HG03039 (cell line): ENCODE measurements at regions not wholly inside any gene's neighbourhood (a gene's known extent, or its start where the extent isn't known, plus 50 kb on each side); places are given as distances from the start of the nearest gene placed in this dataset.
"Not testable (repeated sequence)": the region's sequence is repeated elsewhere in the genome, so short reads cannot be mapped to it uniquely, and the experiment has no call there.

ENCODE experiments used
- ATAC-seq: cut with Tn5 transposase; IDR thresholded peaks from one replicate; pipeline ENCODE4 v1.9.1; 2021; ENCODE audit warnings: mild to moderate bottlenecking, moderate library complexity; ENCODE audit not compliant: unreplicated experiment

DNA sequence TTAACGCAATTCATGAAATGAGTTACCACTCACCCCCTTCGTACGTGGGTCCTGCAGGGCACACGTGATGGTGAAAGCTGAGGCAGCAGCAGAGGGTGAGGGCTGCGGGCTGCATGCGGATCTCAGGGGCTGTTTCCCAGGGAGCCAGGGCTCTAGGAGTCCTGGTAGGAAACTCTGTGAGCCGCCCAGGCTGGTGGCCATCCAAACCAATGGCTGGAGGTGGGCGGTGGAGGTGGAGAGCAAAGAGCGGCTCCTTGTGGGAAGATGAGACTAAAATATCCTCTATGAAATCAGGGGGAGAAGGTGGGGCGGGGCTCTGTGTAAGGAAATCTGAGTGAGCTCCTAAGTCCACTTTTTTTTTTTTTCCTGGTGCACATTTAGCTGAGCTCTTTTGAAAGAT is 120.1 kb upstream of the SLC1A4 start:
- no peak for ATAC-seq

GRCh38 chr2:64873472-64873924 is 115.7 kb upstream of the SLC1A4 start:
- ATAC-seq: peak; percentile 87

- no peak for ATAC-seq
Measured at GRCh38 chr2:64874593-64874992, 114.6 kb upstream of the SLC1A4 start.

DNA sequence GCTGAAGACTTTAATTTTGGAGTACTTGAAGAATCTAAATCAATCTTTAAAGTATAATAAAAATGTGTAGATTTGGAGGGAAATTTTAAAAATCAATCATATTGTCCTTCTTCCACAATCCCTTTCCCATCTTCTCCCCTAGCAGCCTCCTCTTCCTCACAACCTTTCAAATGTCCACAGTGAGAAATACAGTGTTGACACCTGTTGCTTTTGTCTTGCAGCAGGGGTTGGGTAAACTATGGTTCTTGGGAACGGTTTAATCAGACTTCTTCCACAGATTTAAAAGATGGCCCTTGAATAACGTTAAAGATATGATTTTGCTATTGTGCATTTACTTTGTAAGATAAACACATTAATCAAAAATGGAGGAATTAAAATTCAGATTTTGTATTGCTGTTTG is 113.8 kb upstream of the SLC1A4 start:
- ATAC-seq: no peak

DNA sequence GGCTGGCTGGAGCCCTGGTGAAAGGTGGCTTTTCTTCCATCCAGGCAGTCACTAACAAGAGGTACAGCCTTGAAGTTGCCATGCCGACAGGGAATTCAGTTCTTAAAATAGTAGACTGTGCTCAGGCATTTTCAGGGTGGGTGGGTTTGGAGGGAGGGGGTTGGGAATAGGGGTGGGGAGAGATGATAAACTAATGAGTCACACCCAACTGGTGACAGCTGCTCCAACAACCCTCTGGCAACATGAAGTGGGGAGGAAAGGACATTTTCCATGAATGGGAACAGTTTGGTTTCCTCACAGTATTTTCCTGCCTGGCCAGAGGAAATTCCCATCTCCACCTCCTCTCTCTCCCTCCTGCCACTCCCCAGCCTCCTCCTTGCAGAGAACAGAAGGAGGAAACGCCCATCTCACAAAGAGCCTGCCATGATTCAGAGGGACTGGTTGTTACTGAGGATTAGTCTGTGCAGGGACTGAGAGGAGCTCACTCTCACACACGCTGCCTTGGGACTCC is 113.0 kb upstream of the SLC1A4 start:
- ATAC-seq: no peak

GRCh38 chr2:64879745-64880144 is 109.5 kb upstream of the SLC1A4 start:
- ATAC-seq: no peak

- ATAC-seq: no peak
Measured at GRCh38 chr2:64880193-64880951, 108.8 kb upstream of the SLC1A4 start.

- ATAC-seq: no peak
Measured at GRCh38 chr2:64881037-64881492, 108.1 kb upstream of the SLC1A4 start.

- ATAC-seq: no peak
Measured at GRCh38 chr2:64887565-64887964, 101.6 kb upstream of the SLC1A4 start.

DNA sequence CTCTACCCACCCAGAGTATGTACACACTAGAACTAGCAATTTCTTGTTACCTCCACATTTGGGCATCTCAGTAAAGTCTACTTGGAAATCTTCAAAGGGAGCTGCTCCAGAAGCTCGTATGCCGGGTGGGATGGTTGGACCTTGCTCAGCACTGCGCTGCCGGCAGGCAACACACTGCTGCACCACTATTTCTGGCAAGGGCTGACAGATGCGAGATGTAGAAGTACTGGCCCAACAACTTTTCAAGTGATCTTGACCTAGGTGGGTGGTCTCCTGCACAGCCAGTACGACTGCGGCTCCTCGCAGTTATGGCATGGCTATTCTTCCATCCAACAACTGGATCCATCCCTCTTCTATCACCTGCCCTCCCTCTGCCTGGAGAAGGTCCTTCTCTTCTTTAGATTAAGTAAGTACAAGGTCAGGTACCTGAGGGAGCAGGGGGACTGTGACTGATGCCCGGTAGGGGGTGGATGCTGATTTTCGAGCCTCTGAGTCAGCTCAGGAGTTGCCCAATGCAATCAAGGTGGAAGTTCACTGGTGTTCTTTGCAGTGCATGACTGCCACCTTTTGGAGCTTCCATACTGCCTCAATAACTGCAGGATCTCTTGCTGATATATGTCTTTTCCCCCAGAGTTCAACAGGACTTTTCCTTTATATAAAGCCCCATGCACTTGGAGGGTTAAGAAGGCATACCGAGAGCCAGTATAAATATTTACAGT is 100.4 kb upstream of the SLC1A4 start:
- ATAC-seq: no peak

GRCh38 chr2:64889803-64890202 is 99.4 kb upstream of the SLC1A4 start:
- ATAC-seq: no peak

- not testable (repeated sequence) for ATAC-seq
Measured at GRCh38 chr2:64896572-64896971, 92.6 kb upstream of the SLC1A4 start.

DNA sequence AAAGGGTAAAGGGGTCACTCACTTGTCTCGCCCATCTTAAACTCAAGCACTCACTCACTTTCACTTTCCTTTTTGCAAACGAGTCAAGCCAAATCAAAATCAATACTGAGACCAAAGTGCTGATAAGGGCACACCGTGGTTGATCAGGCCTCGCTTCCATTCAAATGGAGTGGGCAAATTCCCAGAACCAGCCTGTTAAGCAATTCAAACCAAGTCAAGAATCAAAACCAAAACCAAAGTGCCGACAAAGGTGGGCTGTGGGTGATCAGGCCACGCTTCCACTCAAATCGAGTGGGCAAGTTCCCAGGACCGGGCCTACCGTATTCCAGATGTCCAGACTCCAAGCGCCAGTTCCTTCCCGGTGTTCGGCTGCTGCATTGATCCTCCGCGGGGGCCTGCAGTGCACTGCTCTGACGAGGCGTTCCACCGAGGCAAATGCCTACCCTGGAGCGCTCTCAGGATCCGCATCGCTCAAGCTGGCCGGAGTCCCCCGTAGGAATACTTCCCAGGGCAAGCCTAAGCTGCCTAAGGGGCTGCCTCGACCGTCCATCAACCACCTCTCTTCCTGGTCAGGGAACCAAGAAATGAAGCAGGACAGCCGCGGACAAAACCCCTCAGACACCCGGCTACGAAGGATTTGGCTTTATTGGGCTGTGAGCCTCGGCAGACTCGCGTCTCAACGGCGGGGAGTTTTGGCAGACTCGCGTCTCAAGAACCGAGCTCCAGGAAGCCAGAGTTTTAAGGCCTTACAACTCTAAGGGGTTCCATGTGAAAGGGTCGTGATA is 89.9 kb upstream of the SLC1A4 start:
- ATAC-seq: no peak

DNA sequence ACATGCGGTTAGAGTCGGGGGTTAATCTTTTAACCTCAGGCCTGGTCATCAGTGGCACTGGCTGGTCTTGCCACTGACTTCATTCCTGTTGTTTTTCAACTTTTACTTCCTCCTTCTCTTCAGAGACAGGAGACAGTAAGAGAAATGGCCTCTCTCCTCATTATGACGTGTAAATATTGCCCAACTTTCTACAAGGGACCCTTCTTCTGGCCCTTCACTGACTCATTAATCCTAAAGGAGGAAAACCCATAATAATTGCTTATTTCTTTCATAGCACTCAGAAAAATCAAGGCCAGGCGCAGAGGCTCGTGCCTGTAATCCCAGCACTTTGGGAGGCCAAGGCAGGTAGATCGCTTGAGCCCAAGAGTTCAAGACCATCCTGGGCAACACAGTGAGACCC is 89.3 kb upstream of the SLC1A4 start:
- ATAC-seq: not testable (repeated sequence)

- ATAC-seq: no peak
Measured at GRCh38 chr2:64904413-64905329, 84.5 kb upstream of the SLC1A4 start.

DNA sequence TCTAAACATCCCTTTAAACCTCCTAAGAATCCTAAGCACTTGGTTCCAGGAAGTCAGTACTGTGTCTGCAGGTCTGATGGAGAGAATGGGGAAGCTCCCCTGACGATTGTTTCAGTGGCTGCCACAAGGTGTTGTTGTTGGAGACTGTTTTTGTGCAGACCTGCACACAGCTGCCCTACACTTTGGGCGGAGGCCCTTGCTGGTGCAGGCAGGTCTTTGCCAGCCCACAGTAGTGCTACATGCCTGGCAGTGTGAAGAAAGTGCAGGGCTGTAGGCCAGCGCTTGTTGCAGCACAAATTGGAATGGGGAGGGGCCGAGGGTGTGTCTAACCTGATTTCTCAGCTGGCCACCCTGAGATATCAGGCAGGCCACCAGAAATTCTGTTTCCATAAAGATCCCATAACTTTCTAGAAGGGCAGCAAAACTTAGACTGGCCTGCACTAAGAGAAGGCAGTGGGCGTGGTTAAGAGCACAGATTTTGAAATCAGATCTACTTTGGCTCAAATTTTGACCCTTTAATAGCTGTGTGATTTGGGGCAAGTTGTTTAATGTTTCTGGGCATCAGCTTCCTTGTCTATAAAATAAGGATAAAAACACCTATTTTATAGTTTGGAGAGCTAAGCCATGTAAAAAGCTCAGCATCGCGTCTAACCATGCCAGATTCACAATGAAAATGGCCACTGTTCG is 83.7 kb upstream of the SLC1A4 start:
- ATAC-seq: no peak

- no peak for ATAC-seq
Measured at GRCh38 chr2:64906853-64907536, 82.2 kb upstream of the SLC1A4 start.

DNA sequence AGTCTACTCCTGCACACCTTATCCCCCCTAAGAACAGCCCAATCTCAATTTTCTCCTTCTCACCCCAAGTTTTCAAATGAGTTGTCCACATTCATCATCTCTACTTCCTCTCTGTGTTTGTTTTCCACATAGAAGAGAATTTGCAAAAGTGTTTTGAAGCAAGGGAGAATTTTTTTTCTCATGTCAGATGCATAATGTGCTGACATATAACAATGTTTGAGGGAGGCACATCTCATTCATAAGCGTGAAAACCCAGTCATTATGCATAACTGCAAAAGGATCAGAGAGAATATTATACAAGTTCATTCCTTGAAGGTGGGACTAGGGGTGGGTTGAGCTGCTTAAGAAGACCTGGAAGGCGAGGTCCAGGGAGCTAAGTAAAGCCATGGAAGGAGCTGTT is 80.8 kb upstream of the SLC1A4 start:
- no peak for ATAC-seq

GRCh38 chr2:64910523-64910922 is 78.7 kb upstream of the SLC1A4 start:
- ATAC-seq: no peak
